OCI-LY1 (cell line): ENCODE measurements at regions not wholly inside any gene's neighbourhood (a gene's known extent, or its start where the extent isn't known, plus 50 kb on each side); places are given as distances from the start of the nearest gene placed in this dataset.

ENCODE experiments used
- H2AFZ ChIP-seq: fragments of 200-600 bp; sonication (generic), shearing (Covaris generic); 2 replicates; pipeline ENCODE4 v1.6.0; 2014; ENCODE audit warnings: antibody characterized with exemption, mild to moderate bottlenecking, low read length
- H3F3A ChIP-seq: fragments of 200-600 bp; sonication (generic), shearing (Covaris generic); 2 replicates; pipeline ENCODE4 v1.6.0; 2014; ENCODE audit warnings: mild to moderate bottlenecking, antibody characterized with exemption, low read length, moderate library complexity; ENCODE audit not compliant: insufficient read depth
- H3K27ac ChIP-seq: fragments of 200-600 bp; sonication (generic); 2 replicates; pipeline ENCODE4 v1.5.1; 2014; ENCODE audit warnings: low read length, mixed run types, mild to moderate bottlenecking, low read depth; ENCODE audit not compliant: poor library complexity, severe bottlenecking
- H3K27me3 ChIP-seq: fragments of 200-600 bp; sonication (generic); 2 replicates; pipeline ENCODE4 v1.6.0; 2014; ENCODE audit warnings: antibody characterized with exemption, mild to moderate bottlenecking, low read length, moderate library complexity; ENCODE audit not compliant: insufficient read depth
- H3K36me3 ChIP-seq: fragments of 200-600 bp; sonication (generic); 2 replicates; pipeline ENCODE4 v1.6.1; 2014; ENCODE audit warnings: mild to moderate bottlenecking, antibody characterized with exemption, low read length, moderate library complexity, mixed read lengths; ENCODE audit not compliant: insufficient read depth
- H3K4me1 ChIP-seq: fragments of 200-600 bp; sonication (generic); 2 replicates; pipeline ENCODE4 v1.5.1; 2014; ENCODE audit warnings: mild to moderate bottlenecking, low read length, moderate library complexity; ENCODE audit not compliant: insufficient read depth, severe bottlenecking
- H3K4me2 ChIP-seq: fragments of 200-600 bp; sonication (generic), shearing (Covaris generic); 2 replicates; pipeline ENCODE4 v1.6.1; 2014; ENCODE audit warnings: low read length
- H3K4me3 ChIP-seq: fragments of 200-600 bp; sonication (generic); 2 replicates; pipeline ENCODE4 v1.5.1; 2014; ENCODE audit warnings: low read length, low read depth, mild to moderate bottlenecking, mixed read lengths; ENCODE audit not compliant: poor library complexity, severe bottlenecking
- H3K79me2 ChIP-seq: fragments of 200-600 bp; shearing (Covaris generic); 2 replicates; pipeline ENCODE4 v1.6.1; 2016; ENCODE audit warnings: mixed run types, low read length, mixed read lengths; ENCODE audit not compliant: insufficient read depth
- H3K9ac ChIP-seq: fragments of 200-600 bp; sonication (generic), shearing (Covaris generic); 2 replicates; pipeline ENCODE4 v1.6.1; 2014; ENCODE audit warnings: mild to moderate bottlenecking, low read length, mixed read lengths
- H3K9me2 ChIP-seq: fragments of 200-600 bp; sonication (generic), shearing (Covaris generic); 2 replicates; pipeline ENCODE4 v1.6.1; 2014; ENCODE audit warnings: low read depth, mild to moderate bottlenecking, low read length, mixed read lengths
- H3K9me3 ChIP-seq: fragments of 200-600 bp; shearing (Covaris generic); 2 replicates; pipeline ENCODE4 v1.6.1; 2014; ENCODE audit warnings: low read length, mixed read lengths
- H4K20me1 ChIP-seq: fragments of 200-600 bp; sonication (generic), shearing (Covaris generic); 2 replicates; pipeline ENCODE4 v1.6.0; 2016; ENCODE audit warnings: mild to moderate bottlenecking, low read length; ENCODE audit not compliant: insufficient read depth
- CTCF ChIP-seq: fragments of 200-600 bp; sonication (generic), shearing (Covaris generic); IDR thresholded peaks from 2 replicates; pipeline ENCODE4 v1.5.1; 2017; ENCODE audit warnings: mild to moderate bottlenecking, antibody characterized with exemption, low read length, moderate library complexity, mixed read lengths
- EZH2 ChIP-seq: fragments of 200-600 bp; sonication (generic), shearing (Covaris generic); IDR thresholded peaks from 2 replicates; pipeline ENCODE4 v1.8.0; 2017; ENCODE audit warnings: borderline replicate concordance, mixed run types, mild to moderate bottlenecking, antibody characterized with exemption, low read length, moderate library complexity, mixed read lengths

- Histone ChIP-seq H3K9me2 (no peaks in the 10 kb centered on the region), H3K27ac (no peak overlapping the region), H3F3A (no peaks in the 10 kb centered on the region), H2AFZ (no peak overlapping the region), H3K4me3 (no peak overlapping the region), H3K9ac (no peak overlapping the region), H3K36me3 (no peaks in the 10 kb centered on the region), H4K20me1 (no peaks in the 10 kb centered on the region), H3K4me1 (no peaks in the 10 kb centered on the region), H3K4me2 (no peak overlapping the region), H3K27me3 (no peaks in the 10 kb centered on the region), H3K79me2 (no peaks in the 10 kb centered on the region), H3K9me3 (no peaks in the 10 kb centered on the region)
- TF ChIP-seq EZH2 (no peak), CTCF (no peak)
Measured at GRCh38 chr4:117821834-117822233, 212.5 kb upstream of the NDST3 start.

GRCh38 chr4:117823388-117823787 lies 210.9 kb upstream of the NDST3 start:
- H3K4me1 ChIP-seq, result no peaks in the 10 kb centered on the region
- no peak for TF ChIP-seq CTCF
- TF ChIP-seq EZH2, result no peak
- no peaks in the 10 kb centered on the region for H3K36me3 ChIP-seq
- no peak overlapping the region for H3K4me2 ChIP-seq
- no peak overlapping the region for H3K27ac ChIP-seq
- H3K79me2 ChIP-seq, result no peaks in the 10 kb centered on the region
- no peaks in the 10 kb centered on the region for H3K9me2 ChIP-seq
- H3K9ac ChIP-seq, result no peak overlapping the region
- H4K20me1 ChIP-seq, result no peaks in the 10 kb centered on the region
- no peak overlapping the region for H3K4me3 ChIP-seq
- H3K27me3 ChIP-seq, result no peaks in the 10 kb centered on the region
- H2AFZ ChIP-seq, result no peak overlapping the region
- no peaks in the 10 kb centered on the region for H3F3A ChIP-seq
- H3K9me3 ChIP-seq, result no peaks in the 10 kb centered on the region

- H3K9me2 ChIP-seq, result no peaks in the 10 kb centered on the region
- H3K9ac ChIP-seq, result no peak overlapping the region
- H3K4me2 ChIP-seq, result no peak overlapping the region
Measured at GRCh38 chr4:117825600-117825999, 208.7 kb upstream of the NDST3 start.

More at GRCh38 chr4:117825600-117825999, 208.7 kb upstream of the NDST3 start:
- Histone ChIP-seq H2AFZ (no peak overlapping the region), H3K27ac (no peak overlapping the region), H4K20me1 (no peaks in the 10 kb centered on the region), H3K36me3 (no peaks in the 10 kb centered on the region), H3K4me3 (no peak overlapping the region), H3K9me3 (no peaks in the 10 kb centered on the region), H3K79me2 (no peaks in the 10 kb centered on the region), H3K27me3 (no peaks in the 10 kb centered on the region), H3K4me1 (no peaks in the 10 kb centered on the region), H3F3A (no peaks in the 10 kb centered on the region)
- no peak for TF ChIP-seq EZH2
- no peak for TF ChIP-seq CTCF
